Left renal pelvis (tissue), 4 donors: ENCODE measurements at regions not wholly inside any gene's neighbourhood (a gene's known extent, or its start where the extent isn't known, plus 50 kb on each side); places are given as distances from the start of the nearest gene placed in this dataset.

ENCODE experiments used
- DNase-seq, 4 donors: peaks; one replicate each; pipeline ENCODE4 v3.0.0-alpha.2; 2013; ENCODE audit warnings: low read depth in 4 of 4, low spot score in 3 of 4

DNA sequence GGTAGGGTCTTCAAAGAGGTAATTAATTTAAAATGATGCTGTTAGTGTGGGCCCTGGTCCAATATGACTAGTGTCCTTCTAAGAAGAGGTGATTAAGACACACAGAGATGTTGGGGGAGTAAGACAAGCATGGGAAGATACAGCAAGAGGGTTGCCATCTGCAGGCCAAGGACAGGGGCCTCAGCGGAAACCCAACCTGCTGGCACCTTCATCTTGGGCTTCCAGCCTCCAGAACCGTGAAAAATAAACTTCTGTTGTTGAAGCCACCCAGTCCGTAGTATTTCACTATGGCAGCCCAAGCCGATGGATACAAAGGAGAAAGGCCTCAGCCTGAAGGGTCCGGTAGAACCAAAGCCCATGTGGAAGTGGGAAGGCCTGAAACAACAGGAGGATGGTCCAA, 161.7 kb upstream of the UBE2E1 start:
- DNase-seq = no peak

DNA sequence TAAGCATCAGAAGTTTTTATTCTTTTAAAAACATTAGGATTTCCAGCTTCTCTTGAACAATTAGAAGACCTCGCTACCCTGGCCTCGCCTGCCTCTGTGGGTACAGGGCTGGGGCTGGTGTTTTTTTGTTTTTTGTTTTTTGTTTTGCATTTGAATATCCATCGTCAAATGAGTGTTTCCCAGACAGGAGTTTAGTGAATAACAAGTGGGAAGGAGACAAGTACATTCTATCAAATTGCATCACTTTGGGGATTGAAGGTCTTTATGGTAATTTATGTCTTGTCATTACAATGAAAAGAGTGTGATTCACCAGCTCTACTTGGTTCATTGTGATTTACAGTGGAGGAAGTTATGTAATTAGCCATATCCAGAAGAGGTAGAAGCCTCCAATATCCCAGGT, 161.1 kb upstream of the UBE2E1 start:
- no peak for DNase-seq

DNA sequence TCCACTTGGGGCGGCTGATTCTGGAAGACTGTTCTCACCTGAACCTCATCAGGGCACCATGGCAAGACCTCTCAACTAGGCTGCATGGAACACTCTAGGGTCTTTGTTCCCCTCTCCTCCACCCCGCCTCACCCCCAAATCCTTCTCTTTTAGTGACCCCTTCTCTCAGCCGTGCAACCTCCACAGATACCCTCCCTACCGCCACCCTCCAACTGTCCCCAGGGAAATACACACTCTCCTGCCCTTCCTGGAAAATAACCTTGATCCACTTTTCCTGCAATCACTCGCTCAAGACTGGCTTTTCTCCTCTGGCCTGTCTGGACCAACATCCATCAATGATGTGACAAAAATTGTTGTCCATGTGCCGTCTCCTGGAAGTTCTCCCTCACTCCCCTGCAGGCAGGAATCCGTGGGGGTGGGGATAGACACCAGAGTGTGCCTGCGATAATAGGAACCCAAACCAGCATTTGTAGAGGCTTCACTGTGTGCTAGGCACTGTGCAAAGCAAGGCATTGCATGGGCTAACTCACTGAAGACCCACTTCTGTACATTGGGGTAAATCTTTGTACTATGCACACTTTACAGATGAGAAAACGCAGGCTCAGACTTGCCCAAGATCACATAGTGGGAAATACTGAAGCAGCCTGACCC, 160.1 kb upstream of the UBE2E1 start:
- no peak for DNase-seq

DNA sequence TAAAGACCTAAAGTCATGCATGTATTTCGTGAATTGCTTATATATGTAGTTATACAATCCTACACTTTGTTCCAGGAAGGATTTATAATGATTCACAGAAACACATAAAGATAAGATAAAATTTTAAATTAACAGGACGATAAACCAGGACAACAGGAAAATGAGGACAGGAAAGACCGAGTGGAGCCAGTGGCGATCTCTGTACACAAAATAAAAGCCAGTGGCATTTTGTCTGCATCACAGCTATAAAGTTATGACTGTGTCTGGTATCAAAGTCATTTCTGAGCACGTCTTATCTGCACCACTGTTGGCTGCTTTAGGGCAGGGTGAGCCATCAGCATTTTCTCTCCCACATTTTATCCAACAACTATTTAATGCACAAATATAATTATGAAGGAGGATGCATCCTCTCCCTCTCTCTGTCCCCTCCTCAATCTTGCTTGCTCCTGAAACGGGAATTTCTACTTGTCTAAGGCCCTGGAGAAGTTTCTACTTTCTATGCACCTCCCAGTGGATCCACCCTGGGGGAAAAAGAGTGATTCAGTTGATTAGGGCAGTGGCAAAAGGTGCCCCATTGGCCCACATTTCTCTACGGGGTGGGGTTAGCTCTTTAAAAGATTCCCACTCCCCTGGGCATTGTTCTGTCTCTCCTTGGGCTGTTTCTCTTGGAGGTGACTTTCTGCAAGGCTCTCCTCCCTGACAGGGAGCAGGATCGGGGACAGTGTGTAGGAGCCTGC, 159.4 kb upstream of the UBE2E1 start:
- DNase-seq = no peak

DNA sequence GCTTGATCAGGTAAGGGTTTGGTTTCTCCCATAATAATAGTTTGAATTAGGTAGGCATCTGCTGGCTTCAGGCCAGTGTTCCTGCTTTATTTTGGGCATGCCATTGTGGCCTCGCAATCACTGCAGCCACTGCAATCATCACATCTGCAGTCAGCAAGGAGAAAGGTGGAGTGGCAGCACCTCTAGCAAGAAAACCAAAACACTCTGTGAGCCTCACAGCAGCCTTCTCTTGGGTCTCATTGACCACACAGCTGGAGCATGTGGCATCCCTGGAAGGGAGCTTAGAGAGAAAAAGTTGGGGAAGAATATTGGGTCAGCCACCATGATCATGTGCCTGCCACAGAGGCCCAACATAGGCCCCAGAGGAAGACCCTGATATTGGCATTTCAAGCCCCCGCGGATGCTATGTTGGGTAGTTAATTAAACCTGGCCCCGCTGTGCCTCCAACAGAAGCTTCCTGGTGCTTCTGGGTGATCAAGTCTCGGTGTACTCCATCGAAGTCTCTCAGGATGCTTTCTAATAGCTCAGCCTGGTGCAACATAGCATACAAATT, 158.0 kb upstream of the UBE2E1 start:
- DNase-seq = no peak

DNA sequence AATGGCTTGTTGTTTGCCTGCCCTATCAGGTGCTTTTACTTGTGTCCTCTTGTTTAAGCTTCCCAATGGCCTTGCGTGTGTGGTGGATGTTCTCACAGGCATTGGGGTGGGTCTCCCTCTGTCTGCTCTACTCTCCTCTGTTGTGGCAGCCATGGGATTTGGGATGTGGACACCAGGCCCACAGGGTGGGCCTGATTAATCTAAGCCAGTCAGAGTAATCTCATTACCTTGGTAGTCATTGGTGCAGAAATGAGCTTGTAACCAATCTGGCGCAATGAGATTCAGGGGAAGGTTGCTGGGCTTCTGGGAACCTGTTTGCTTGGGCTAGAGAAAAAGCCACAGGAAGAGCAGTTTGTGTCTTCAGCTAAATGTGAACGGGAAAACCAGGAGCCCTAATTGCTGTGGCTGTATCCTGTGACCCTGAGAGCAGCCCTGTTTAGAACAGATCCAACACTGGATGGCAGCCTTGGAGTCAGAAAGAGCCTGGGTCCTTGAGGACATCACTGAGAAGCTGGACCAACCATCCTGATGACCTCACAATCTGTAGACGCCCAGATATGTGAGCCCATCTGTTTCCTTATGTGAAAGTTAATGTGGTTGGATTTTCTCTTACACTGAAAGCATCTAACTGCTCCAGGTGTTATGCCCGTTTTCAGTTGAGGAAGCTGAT, 157.3 kb upstream of the UBE2E1 start:
- DNase-seq = no peak

DNA sequence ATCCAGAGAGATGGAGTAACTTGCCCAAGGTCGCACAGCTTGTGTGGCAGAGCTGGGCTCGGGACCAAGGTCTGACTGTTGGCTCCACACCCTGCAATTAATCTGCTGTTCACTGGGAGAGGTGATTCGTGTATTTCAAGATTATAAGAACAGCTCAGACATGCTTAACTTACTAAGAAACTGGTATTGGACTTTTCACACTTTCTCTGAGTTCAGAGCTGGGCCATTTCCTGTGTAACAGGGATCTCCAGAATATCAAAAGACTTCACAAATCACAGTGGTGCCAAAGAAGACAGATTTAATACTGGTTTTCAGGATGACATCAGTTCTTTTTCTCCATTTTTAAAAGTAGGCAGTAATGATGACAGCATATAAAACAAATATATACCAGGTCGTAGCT, 156.8 kb upstream of the UBE2E1 start:
- DNase-seq = no peak

DNA sequence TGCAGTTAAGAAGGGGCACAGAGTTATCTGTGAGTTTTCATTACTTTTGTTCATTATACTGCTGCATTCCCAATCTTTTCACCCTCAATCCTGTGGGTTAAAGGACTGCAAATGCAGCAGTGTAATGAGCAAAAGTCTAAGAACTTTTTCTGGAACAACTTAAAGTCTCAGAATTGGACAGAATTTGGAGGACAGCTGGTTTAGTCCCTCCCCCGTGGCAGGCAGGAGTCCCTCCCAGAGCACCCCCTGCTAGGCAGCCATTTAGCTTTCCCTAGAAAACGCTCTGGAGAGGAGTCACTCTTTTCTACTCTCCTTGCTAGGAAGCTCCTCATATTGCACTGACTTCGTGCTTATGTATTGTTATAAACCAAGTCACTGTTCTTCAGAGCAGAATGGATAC, 156.3 kb upstream of the UBE2E1 start:
- DNase-seq = no peak

DNA sequence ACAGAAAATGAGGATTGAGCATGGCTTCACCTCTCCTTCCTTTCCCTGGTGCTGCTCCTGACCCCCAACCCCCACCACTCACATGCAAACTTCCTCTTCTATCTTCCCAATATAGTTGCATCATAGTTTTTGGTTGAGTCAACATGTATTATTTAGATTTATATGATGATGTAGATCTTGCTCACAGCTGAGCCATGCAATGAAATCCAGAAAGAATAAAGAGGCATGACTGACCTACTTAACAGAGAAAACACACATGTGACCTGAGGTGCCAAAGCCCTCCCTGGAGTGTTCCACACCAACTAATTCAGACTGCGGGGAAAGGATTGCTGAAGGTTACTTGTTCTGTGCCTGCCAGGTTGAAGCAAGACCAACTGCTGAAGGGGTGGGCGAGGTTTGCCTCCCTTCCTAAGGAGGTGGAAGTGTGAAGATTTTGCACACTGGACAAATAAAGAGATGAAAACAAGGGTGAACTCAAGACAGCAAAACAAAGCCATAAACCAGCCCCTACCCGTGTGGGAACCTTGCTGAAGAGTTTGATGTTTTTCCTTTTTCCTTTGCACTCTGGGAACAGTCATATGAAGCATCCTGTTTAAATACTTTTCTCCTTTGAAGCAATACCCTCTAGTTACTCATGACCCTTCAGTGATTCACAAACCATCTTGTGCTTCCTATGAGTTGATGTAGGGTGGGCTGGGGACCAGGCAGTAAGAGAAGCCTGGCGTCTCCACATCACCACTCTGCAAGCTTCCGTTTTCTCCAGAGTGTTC, 155.2 kb upstream of the UBE2E1 start:
- no peak for DNase-seq

DNA sequence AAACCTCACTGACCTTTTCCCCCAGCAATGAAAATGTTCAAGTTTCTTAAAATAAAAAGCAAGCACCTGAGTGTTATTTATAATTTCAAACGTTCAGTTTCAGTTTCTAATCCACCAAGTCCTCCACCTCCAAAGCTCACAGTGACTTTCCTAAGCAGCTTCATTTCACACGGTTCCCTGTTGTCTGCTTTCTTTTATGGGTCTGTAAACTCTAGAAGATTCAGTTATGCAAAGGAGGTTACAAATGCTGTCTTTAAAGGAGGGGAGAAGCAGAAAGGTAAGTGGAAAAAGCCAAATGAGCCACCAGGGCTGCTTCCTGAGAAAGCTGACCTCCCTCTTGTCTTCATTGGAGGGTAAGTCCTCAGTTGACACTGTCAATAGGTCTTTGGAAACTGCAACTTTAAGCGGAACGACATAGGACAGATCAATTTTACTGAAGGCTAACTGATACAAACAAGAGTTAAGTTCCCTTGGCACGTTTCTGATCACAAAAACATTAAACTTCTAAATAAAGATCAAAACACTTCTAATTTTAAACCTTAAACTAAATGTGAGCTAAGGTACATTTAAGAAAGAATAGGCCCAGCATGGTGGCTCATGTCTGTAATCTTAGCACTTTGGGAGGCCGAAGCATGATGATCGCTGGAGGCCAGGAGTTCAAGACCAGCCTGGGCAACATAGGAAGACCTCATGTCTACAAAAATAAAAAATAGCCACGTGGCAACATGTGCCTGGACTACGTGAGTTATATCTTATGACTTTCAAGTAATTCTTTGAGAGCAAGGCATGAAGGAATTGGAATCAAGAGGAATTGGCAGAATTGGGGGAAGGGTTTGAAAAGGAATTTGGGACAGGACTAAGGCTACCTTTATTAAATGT, 151.9 kb upstream of the UBE2E1 start:
- no peak for DNase-seq

DNA sequence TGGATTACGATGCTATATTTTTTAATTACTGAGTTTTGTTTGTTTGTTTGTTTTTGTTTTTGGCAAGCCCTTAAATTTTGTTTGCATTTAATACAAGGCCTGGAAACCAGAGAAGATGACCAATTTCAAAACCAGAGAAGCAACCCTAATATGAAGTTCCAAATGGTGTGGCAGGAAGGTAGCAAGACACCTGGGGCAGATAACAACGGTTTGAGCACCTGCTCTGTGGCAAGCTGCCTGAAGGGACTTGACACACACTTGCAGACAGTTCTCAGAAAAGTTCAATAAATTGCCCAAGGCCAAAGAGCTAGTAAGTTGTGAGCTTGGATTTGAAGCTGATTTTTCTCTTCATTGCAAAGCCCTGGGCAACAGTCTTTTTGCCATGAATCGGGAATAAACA, 151.2 kb upstream of the UBE2E1 start:
- DNase-seq = no peak

DNA sequence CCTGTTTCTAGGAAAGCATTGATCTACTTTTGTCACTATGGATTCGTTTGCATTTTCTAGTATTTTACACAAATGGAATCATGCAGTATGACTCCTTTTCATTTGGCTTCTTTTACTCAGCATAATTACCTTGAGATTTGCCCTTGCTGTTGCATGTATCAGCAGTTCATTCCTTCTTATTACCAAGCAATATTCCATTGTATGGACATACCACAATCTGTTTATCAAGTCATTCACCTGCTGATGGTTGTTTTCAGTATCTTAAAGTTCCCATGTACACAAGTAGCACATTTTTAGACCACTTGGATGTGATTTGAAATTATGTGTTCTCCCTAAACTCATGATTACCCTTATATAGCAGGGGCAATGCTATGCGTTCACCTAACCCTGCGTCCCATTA, 150.0 kb upstream of the UBE2E1 start:
- DNase-seq = no peak

DNA sequence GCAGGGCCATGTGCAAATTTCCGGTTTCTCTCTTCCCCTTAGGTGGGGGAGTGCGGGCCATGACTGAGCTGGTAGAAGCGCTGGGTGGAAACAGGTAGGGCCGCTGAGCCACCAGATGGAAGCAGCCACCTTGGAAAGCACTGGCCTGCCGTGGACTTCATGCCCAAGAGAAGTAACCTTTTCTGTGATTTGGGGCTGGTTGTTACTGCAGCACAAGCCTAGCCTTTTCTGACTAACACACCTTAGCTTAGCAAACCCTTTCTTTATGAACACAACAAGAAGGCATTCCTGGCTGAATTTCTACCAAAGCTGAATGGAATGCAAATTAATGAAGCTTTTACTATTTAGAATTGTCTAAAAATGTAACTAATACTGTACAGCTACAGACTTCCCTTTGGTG, 149.6 kb upstream of the UBE2E1 start:
- no peak for DNase-seq

DNA sequence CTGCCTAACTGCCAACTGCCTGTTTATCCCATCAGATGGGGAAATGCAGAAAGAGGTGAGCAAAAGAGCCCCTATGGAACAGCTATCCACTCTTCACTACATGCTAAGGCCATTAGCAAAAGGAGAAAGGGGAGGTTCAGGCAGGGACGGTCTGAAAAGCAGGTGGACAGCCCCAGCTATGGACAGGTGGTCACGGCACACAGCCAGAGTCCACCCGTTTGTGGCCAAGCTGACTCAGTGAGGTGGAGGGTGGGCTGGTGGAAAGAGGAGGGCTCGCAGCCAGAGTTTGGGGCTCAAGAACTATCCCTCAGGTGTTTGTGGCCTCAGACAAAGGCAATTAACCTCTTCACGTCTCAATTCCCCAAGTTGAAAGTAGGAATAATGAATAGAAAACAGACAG, 148.9 kb upstream of the UBE2E1 start:
- no peak for DNase-seq

DNA sequence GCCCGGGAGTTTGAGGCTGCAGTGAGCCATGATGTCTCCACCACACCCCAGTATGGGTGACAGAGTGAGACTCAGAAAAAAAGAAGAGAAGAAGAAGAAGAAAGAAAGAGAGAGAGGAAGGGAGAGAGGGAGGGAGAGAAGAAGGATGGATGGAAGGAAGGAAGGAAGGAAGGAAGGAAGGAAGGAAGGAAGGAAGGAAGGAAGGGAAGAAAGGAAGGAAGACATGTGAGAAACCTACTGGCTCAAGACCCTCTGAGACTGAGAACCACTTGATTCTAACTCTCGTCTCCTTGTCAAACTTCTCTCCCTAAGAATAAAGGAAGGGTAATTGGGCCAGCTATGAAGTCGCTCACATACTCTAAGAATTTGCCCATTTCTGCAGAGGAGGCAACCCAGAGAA, 148.1 kb upstream of the UBE2E1 start:
- no peak for DNase-seq

DNA sequence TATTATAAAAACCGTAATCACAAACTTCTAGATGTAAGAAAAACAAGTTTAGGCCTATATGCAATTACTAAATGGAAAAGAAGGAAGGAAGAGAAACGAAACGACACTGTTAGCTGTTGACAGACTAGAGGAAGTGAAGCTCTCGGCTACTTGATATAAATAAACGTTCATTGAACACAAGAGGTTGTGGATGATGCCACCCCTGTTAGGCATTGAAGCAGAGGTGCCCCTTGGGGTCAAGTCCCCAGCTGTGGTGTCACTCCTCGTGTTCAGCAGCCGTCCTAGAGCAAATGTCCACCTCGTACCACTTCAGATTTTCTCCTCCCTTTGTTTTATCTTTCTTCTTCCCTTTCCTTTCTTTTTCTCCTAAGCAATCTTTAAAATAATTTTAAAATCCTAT, 146.5 kb upstream of the UBE2E1 start:
- no peak for DNase-seq

DNA sequence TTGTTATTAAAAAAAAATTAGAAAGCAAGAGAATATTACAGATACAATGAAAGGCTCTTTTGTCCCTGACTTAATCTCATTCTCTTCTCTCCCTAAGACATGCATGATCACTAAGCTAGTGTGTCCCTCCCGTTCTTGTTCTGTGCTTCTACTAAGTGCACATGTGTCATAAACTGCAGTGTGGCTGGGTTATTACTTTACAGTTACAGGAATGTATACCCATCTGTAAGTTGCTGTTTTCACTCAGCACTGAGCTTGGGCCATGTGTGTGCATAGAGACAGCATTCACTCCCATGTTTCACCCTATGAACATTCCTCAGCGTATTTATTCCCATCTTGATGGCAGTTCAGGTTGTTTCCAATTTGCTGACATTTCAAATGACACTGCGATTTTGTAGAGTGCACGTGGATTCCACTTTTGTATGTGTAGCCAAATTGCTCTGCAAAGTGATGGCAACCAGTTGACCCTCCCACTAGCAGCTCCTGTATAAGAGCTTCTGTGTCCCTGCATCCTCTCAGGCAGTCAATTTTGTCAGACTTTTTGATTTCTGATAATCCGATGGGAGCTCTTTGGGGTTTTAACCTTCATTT, 145.8 kb upstream of the UBE2E1 start:
- DNase-seq = no peak

DNA sequence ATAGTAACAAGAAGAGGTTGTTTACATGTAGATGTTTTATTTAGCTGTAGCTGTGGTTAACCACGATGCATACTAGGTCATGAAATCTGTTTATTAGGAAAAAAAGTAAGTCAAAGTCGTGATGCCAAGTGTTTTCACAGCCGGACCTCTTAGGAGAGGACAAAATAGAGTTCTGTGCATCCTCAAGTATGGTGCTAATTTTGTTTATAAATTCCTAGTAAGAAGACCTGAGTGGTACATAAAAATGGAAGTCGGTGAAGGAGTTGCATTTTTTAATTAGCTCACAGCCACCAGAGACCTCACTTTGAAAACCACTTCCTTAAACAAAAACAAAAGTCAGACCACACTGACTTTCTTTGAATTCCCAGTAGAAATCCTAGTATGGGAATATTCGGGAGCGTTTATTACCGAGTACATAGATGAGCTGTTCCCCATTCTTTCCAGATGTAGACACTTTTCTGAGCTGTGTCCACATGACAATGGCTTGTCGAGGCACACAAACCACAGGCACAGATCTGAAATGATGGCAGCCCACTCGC, 143.6 kb upstream of the UBE2E1 start:
- DNase-seq = no peak

DNA sequence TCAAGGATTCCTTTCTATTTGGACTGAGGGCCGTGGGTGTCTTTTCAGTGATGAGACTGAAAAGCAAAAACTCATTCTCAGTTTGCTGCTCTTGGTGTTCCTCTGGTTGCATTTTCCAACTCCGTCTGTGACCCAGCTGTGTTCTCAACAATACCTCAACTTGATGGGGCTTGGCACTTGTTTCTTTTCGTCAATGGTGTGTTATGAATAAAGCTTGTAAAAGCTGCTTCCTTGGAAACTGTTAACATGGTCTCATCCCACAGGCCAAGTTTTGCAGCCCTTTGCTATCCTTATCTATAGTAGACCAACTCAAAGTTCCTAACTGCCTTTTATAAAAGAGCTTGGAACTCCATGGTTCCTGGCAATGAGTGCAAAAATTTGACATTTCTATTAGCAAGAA, 142.5 kb upstream of the UBE2E1 start:
- DNase-seq = no peak
